ENCODE measurements at regions not wholly inside any gene's neighbourhood (a gene's known extent, or its start where the extent isn't known, plus 50 kb on each side); places are given as distances from the start of the nearest gene placed in this dataset.
"Not testable (repeated sequence)": the region's sequence is repeated elsewhere in the genome, so short reads cannot be mapped to it uniquely, and the experiment has no call there.

GRCh38 chr15:84395881-84396280 is 160.3 kb downstream of the GOLGA6L4 start:
- CTCF ChIA-PET; in situ Hi-C loops (cut with MboI; ENCODE audit: low sequenced_read_pairs); H2BK120ac ChIP-seq (ENCODE audit: low read depth, low read length); H2BK5ac ChIP-seq (ENCODE audit: low read depth, low read length, poor library complexity, severe bottlenecking); POLR2A ChIA-PET (ENCODE audit: unreplicated experiment); H3K36me3 ChIP-seq (ENCODE audit: control insufficient read depth, insufficient read depth, low read length); H3K27me3 ChIP-seq (ENCODE audit: control insufficient read depth, insufficient read depth, low read length); H3K9me3 ChIP-seq (ENCODE audit: control insufficient read depth, insufficient read depth, low read length); H3K4me1 ChIP-seq (ENCODE audit: control insufficient read depth, insufficient read depth, low read length); H4K8ac ChIP-seq (ENCODE audit: low read depth in 2 of 2, low read length in 2 of 2); H3K9ac ChIP-seq (ENCODE audit: low read depth, low read length); H3K4ac ChIP-seq (ENCODE audit: low read depth, low read length); H2BK20ac ChIP-seq (ENCODE audit: low read depth, low read length); H3K18ac ChIP-seq (ENCODE audit: low read depth, low read length); dilution Hi-C loops (cut with HindIII; ENCODE audit: low sequenced_read_pairs, unreplicated experiment); H3K79me1 ChIP-seq (ENCODE audit: low read depth in 1 of 2, low read length in 2 of 2); H3K27ac ChIP-seq (ENCODE audit: insufficient read depth, low read length); BruUV-seq (replicated peaks); H3K9me1 ChIP-seq (ENCODE audit: insufficient read depth, low read length); H2AK9ac ChIP-seq (replicated peaks; ENCODE audit: low read depth, low read length, poor library complexity); H2BK15ac ChIP-seq (ENCODE audit: low read depth, low read length); H3K56ac ChIP-seq (ENCODE audit: extremely low read depth, insufficient read depth, low read length); H4K5ac ChIP-seq (ENCODE audit: low read depth, low read length); ATAC-seq (ENCODE audit: low read depth); H3K4me2 ChIP-seq (ENCODE audit: low read depth, low read length); H2AFZ ChIP-seq (replicated peaks; ENCODE audit: low read length, poor library complexity); intact Hi-C loops (cut with micrococcal nuclease); H2AK5ac ChIP-seq (ENCODE audit: low read depth, low read length); H4K20me1 ChIP-seq (ENCODE audit: insufficient read depth, low read length); H3K4me3 ChIP-seq (ENCODE audit: insufficient read depth, low read depth, low read length); DNase-seq; H4K91ac ChIP-seq (ENCODE audit: insufficient read depth, low read depth, low read length); H3K14ac ChIP-seq (replicated peaks; ENCODE audit: low read depth, low read length); H3K23ac ChIP-seq (ENCODE audit: low read depth, low read length): not testable (repeated sequence)
- WGBS, 2 experiments (ENCODE audit: extremely low coverage in 2 of 2, insufficient read length in 1 of 2): no CpG with 5 or more reads among the region's 6 CpGs

GRCh38 chr15:84397066-84397465 is 161.5 kb downstream of the GOLGA6L4 start:
- not testable (repeated sequence) for H3K18ac ChIP-seq (ENCODE audit: low read depth, low read length)

More at GRCh38 chr15:84397066-84397465, 161.5 kb downstream of the GOLGA6L4 start:
- intact Hi-C loops (cut with micrococcal nuclease); BruUV-seq (replicated peaks); H3K79me1 ChIP-seq (ENCODE audit: low read depth in 1 of 2, low read length in 2 of 2); H3K4me3 ChIP-seq (ENCODE audit: insufficient read depth, low read depth, low read length); H2AK9ac ChIP-seq (replicated peaks; ENCODE audit: low read depth, low read length, poor library complexity); H3K27ac ChIP-seq (ENCODE audit: insufficient read depth, low read length); H4K91ac ChIP-seq (ENCODE audit: insufficient read depth, low read depth, low read length); H4K5ac ChIP-seq (ENCODE audit: low read depth, low read length); H3K4ac ChIP-seq (ENCODE audit: low read depth, low read length); H4K20me1 ChIP-seq (ENCODE audit: insufficient read depth, low read length); dilution Hi-C loops (cut with HindIII; ENCODE audit: low sequenced_read_pairs, unreplicated experiment); H3K36me3 ChIP-seq (ENCODE audit: control insufficient read depth, insufficient read depth, low read length); in situ Hi-C loops (cut with MboI; ENCODE audit: low sequenced_read_pairs); H3K56ac ChIP-seq (ENCODE audit: extremely low read depth, insufficient read depth, low read length); H3K23ac ChIP-seq (ENCODE audit: low read depth, low read length); ATAC-seq (ENCODE audit: low read depth); H2BK120ac ChIP-seq (ENCODE audit: low read depth, low read length); H3K27me3 ChIP-seq (ENCODE audit: control insufficient read depth, insufficient read depth, low read length); POLR2A ChIA-PET (ENCODE audit: unreplicated experiment); H3K9me1 ChIP-seq (ENCODE audit: insufficient read depth, low read length); H4K8ac ChIP-seq (ENCODE audit: low read depth in 2 of 2, low read length in 2 of 2); H3K9me3 ChIP-seq (ENCODE audit: control insufficient read depth, insufficient read depth, low read length); H3K4me2 ChIP-seq (ENCODE audit: low read depth, low read length); DNase-seq; H3K14ac ChIP-seq (replicated peaks; ENCODE audit: low read depth, low read length); H2BK5ac ChIP-seq (ENCODE audit: low read depth, low read length, poor library complexity, severe bottlenecking); H2AFZ ChIP-seq (replicated peaks; ENCODE audit: low read length, poor library complexity); H2AK5ac ChIP-seq (ENCODE audit: low read depth, low read length); H3K4me1 ChIP-seq (ENCODE audit: control insufficient read depth, insufficient read depth, low read length); H3K9ac ChIP-seq (ENCODE audit: low read depth, low read length); H2BK15ac ChIP-seq (ENCODE audit: low read depth, low read length); CTCF ChIA-PET; H2BK20ac ChIP-seq (ENCODE audit: low read depth, low read length): not testable (repeated sequence)
- no CpG with 5 or more reads among the region's 18 CpGs for WGBS, 2 experiments (ENCODE audit: extremely low coverage in 2 of 2, insufficient read length in 1 of 2)

Measured in IMR-90 (cell line).